ENCODE measurements at regions not wholly inside any gene's neighbourhood (a gene's known extent, or its start where the extent isn't known, plus 50 kb on each side); places are given as distances from the start of the nearest gene placed in this dataset.

- TF ChIP-seq CTCF (optimal IDR thresholded peaks at IDR 0.05 in 1 of 3, IDR thresholded peaks at IDR 0.05 in 1 of 3, conservative IDR thresholded peaks at IDR 0.05 in 1 of 3; ENCODE audit: extremely low read depth in 1 of 3, insufficient read depth in 2 of 3, low read length in 3 of 3) (no peak), EZH2 (IDR thresholded peaks at IDR 0.05; ENCODE audit: low read length) (no peak)
Observed at GRCh38 chr17:79504181-79504605, 106.7 kb downstream of the RBFOX3 start.

Measured in keratinocyte (primary cell).